AG04449 (cell line): ENCODE measurements at regions not wholly inside any gene's neighbourhood (a gene's known extent, or its start where the extent isn't known, plus 50 kb on each side); places are given as distances from the start of the nearest gene placed in this dataset.

Source experiments
- CTCF ChIA-PET: fragments of 350-600 bp; formaldehyde crosslinking; extraction: SDS; loops from one replicate; lab custom pipeline; 2021; ENCODE audit warnings: antibody characterized with exemption; lab: Yijun Ruan, JAX
- POLR2A ChIA-PET: fragments of 400-600, 350-600 bp; formaldehyde crosslinking; extraction: SDS; loops from one replicate; lab custom pipeline; 2020; ENCODE audit warnings: antibody characterized with exemption, inconsistent platforms; lab: Yijun Ruan, JAX
- DNase-seq: peaks from one replicate; pipeline ENCODE4 v3.0.0-alpha.2; 2010; ENCODE audit warnings: low read depth, low spot score
- H3K4me3 ChIP-seq: 2 replicates; pipeline ENCODE4 v1.5.1; 2011; ENCODE audit warnings: low read depth, mild to moderate bottlenecking, control low read depth, low read length
- CTCF ChIP-seq: IDR thresholded peaks from one replicate; pipeline ENCODE4 v1.5.1; 2011; ENCODE audit warnings: mild to moderate bottlenecking, moderate library complexity, low read length, control low read depth, inconsistent platforms; ENCODE audit not compliant: insufficient read depth; ENCODE audit errors: missing control alignments

GRCh38 chr5:121175986-121176385 is 675.7 kb upstream of the FTMT start:
- no peak overlapping the region for H3K4me3 ChIP-seq
- no peak for DNase-seq
- TF ChIP-seq CTCF: no peak
- POLR2A ChIA-PET: no interaction called here
- CTCF ChIA-PET: no interaction called here

GRCh38 chr5:121182788-121183490 is 668.7 kb upstream of the FTMT start:
- POLR2A ChIA-PET: no interaction called here
- H3K4me3 ChIP-seq: no peak overlapping the region
- CTCF ChIA-PET: no interaction called here
- DNase-seq: no peak
- no peak for TF ChIP-seq CTCF

- ChIA-PET POLR2A (no interaction called here), CTCF (no interaction called here)
- no peak overlapping the region for H3K4me3 ChIP-seq
- TF ChIP-seq CTCF: no peak
- no peak for DNase-seq
Measured at GRCh38 chr5:121188849-121189248, 662.8 kb upstream of the FTMT start.

GRCh38 chr5:121189342-121190305 is 662.1 kb upstream of the FTMT start:
- POLR2A ChIA-PET: no interaction called here
- DNase-seq: peak; percentile 2
- CTCF ChIA-PET: no interaction called here
- TF ChIP-seq CTCF: no peak
- no peak overlapping the region for H3K4me3 ChIP-seq

- ChIA-PET CTCF (no interaction called here), POLR2A (no interaction called here)
- H3K4me3 ChIP-seq: no peak overlapping the region
- DNase-seq: peak; percentile 33
- no peak for TF ChIP-seq CTCF
Measured at GRCh38 chr5:121199216-121199999, 652.3 kb upstream of the FTMT start.

- H3K4me3 ChIP-seq: no peak overlapping the region
- TF ChIP-seq CTCF: no peak
- no peak for DNase-seq
- CTCF ChIA-PET: no interaction called here
- POLR2A ChIA-PET: no interaction called here
Measured at GRCh38 chr5:121218086-121218485, 633.6 kb upstream of the FTMT start.
